Upper lobe of left lung (tissue), 4 donors: ENCODE measurements at regions not wholly inside any gene's neighbourhood (a gene's known extent, or its start where the extent isn't known, plus 50 kb on each side); places are given as distances from the start of the nearest gene placed in this dataset.

Experiments used
- CTCF ChIP-seq, 6 experiments: fragments of 450-650 bp in 4 of 6; fragments of 200-600 bp in 2 of 6; sonication (generic) in 2 of 6; IDR thresholded peaks; one replicate each; pipeline ENCODE4 v1.5.1; 2016 to 2019; ENCODE audit warnings: antibody characterized with exemption in 6 of 6
- POLR2A ChIP-seq, 4 donors: fragments of 450-650 bp; IDR thresholded peaks; one replicate each; pipeline ENCODE4 v1.5.1; 2016 to 2017; ENCODE audit warnings: antibody characterized with exemption in 4 of 4, mild to moderate bottlenecking in 2 of 4
- POLR2AphosphoS5 ChIP-seq, 2 donors: sonication (generic); formaldehyde crosslinking; IDR thresholded peaks; one replicate each; pipeline ENCODE4 v1.5.1; 2017; ENCODE audit warnings: antibody characterized with exemption in 2 of 2

- TF ChIP-seq CTCF (IDR thresholded peaks at IDR 0.05) (no peak), POLR2A (IDR thresholded peaks at IDR 0.05) (no peak), POLR2AphosphoS5 (IDR thresholded peaks at IDR 0.05) (no peak)
Measured at GRCh38 chr2:204240961-204241360, 304.3 kb upstream of the PARD3B start.
